CD4-positive, alpha-beta T cell (primary cell): ENCODE measurements at regions not wholly inside any gene's neighbourhood (a gene's known extent, or its start where the extent isn't known, plus 50 kb on each side); places are given as distances from the start of the nearest gene placed in this dataset.

Experiments used
- ATAC-seq: fragments of 200-7000 bp; cut with Tn5 transposase; one replicate; pipeline ENCODE4 v1.10.0; 2022; ENCODE audit warnings: mild to moderate bottlenecking; ENCODE audit not compliant: poor library complexity
- CTCF ChIA-PET: fragments of 350-600 bp; sonication (Branson Sonifier 250); formaldehyde crosslinking; loops from one replicate; lab custom pipeline; 2021; ENCODE audit warnings: antibody characterized with exemption, inconsistent platforms; lab: Charles Lee
- POLR2A ChIA-PET: fragments of 350-600 bp; sonication (Branson Sonifier 250); formaldehyde crosslinking; loops from one replicate; lab custom pipeline; 2021; ENCODE audit warnings: antibody characterized with exemption, inconsistent platforms; lab: Charles Lee
- DNase-seq, 14 experiments: peaks; one replicate each; pipeline ENCODE4 v3.0.0-alpha.2; 2013 to 2020; ENCODE audit warnings: mixed read lengths in 2 of 14
- H3K27ac ChIP-seq, 2 donors: one replicate each; pipeline versions ENCODE4 v1.5.1 to v1.7.0; 2013; ENCODE audit warnings: low read length in 2 of 2, low read depth in 1 of 2, mild to moderate bottlenecking in 1 of 2
- H3K27me3 ChIP-seq, 2 experiments: 1 replicate in 1 of 2; 2 replicates in 1 of 2; pipeline versions ENCODE4 v1.6.1 to v1.7.0; 2013; ENCODE audit warnings: low read length in 2 of 2, control low read depth in 1 of 2, mild to moderate bottlenecking in 1 of 2, moderate library complexity in 1 of 2; ENCODE audit not compliant: insufficient read depth in 2 of 2, control insufficient read depth in 1 of 2
- H3K36me3 ChIP-seq: one replicate; pipeline ENCODE4 v1.6.1; 2013; ENCODE audit warnings: low read length, control low read depth; ENCODE audit not compliant: insufficient read depth
- H3K4me1 ChIP-seq: one replicate; pipeline ENCODE4 v1.6.1; 2013; ENCODE audit warnings: low read length, control low read depth; ENCODE audit not compliant: insufficient read depth
- H3K4me3 ChIP-seq: one replicate; pipeline ENCODE4 v1.5.1; 2013; ENCODE audit warnings: mild to moderate bottlenecking, low read length, moderate library complexity
- H3K9me3 ChIP-seq, 2 experiments: 1 replicate in 1 of 2; 2 replicates in 1 of 2; pipeline versions ENCODE4 v1.6.1 to v1.7.0; 2013; ENCODE audit warnings: low read length in 2 of 2, mild to moderate bottlenecking in 2 of 2, control low read depth in 1 of 2, moderate library complexity in 1 of 2; ENCODE audit not compliant: control insufficient read depth in 1 of 2, insufficient read depth in 1 of 2
- H3K27ac Mint-ChIP-seq: one replicate; pipeline ENCODE4 v1.8.0; 2020; ENCODE audit warnings: mixed read lengths
- H3K27me3 Mint-ChIP-seq: one replicate; pipeline ENCODE4 v1.8.0; 2021; ENCODE audit warnings: mixed read lengths
- H3K36me3 Mint-ChIP-seq: one replicate; pipeline ENCODE4 v1.8.0; 2021; ENCODE audit warnings: low read depth, mixed read lengths
- H3K4me1 Mint-ChIP-seq: one replicate; pipeline ENCODE4 v1.8.0; 2021; ENCODE audit warnings: low read depth, mixed read lengths
- H3K4me3 Mint-ChIP-seq: one replicate; pipeline ENCODE4 v1.8.0; 2020; ENCODE audit warnings: mild to moderate bottlenecking, mixed read lengths
- H3K9me3 Mint-ChIP-seq: one replicate; pipeline ENCODE4 v1.8.0; 2020; ENCODE audit warnings: mixed read lengths
- CTCF ChIP-seq: fragments of 200-600 bp; IDR thresholded peaks from one replicate; pipeline ENCODE4 v1.8.0; 2022; ENCODE audit warnings: antibody characterized with exemption, mild to moderate bottlenecking
- intact Hi-C, 2 experiments: fragments of 100-400 bp; cut with DNase I in 1 of 2; cut with micrococcal nuclease in 1 of 2; formaldehyde crosslinking; loops; one replicate each; pipeline versions ENCODE4 v1.15.1 to v1.9.0; 2023 to 2025; cut with DNase I, micrococcal nuclease

DNA sequence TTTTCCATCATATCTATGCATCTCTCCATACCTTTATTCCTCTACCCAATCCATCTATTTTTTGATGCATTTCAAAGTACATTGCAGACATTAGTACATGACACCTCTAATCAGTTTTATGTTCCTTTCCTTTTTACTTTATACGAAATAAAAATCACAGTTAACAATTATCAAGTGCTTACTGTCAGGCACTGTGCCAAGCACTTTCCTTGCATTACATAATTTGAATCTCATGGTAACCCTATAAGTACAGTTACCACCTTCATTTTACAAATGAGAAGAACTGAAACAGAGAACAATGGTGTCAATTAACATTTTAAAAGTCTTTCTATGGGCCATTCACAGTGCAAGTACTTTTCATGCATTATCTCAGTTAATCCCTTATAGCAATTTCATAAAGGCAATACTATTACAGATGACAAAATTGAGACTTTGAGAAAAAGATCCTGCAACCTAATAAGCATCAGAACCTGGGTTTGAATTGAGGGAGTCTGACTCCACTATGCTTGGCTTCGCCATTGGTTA lies 544.4 kb upstream of the TNP1 start:
- Mint-ChIP-seq H3K27me3 (no peaks in the 10 kb centered on the region), H3K4me1 (peaks cover 16% of the 10 kb centered on the region), H3K9me3 (no peaks in the 10 kb centered on the region), H3K36me3 (no peaks in the 10 kb centered on the region), H3K4me3 (no peak overlapping the region), H3K27ac (no peak overlapping the region)
- ChIA-PET POLR2A (no interaction called here), CTCF (no interaction called here)
- ATAC-seq (no peak), DNase-seq (no peak)
- Histone ChIP-seq H3K4me3 (no peak overlapping the region), H3K27ac (no peak overlapping the region), H3K27me3 (no peaks in the 10 kb centered on the region), H3K4me1 (no peaks in the 10 kb centered on the region), H3K9me3 (no peaks in the 10 kb centered on the region), H3K36me3 (no peaks in the 10 kb centered on the region)
- intact Hi-C loops = no loop called here
- TF ChIP-seq CTCF = no peak

DNA sequence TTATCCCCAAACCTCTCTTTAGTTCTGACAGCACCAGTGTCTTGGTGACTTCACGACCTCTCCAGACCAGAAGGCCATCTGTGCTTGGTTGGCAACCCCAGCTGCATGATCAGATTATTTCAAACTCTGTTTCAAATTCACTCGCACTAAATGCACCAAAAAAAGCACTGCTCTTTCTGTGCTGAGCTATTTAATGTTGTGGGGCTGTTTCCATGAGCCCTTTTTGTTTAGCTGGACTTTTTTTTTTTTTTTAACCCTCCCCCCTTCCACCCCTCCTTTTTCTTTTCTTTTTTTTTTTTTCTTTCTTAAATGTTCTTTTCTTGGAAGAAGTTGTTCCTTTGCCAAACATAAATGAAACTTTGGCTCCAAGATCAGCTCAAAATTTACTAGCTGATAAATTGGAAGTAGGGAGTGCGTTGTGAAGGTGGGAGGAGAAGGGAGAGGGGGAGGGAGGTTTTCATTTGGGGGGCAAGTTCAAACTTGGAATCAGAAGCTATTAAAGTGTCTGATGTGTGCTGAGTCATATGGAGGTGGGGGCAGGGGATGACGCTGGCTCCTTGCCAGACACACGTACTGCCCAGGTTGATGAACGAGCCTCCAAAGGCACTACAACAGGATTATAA lies 543.0 kb upstream of the TNP1 start:
- POLR2A ChIA-PET = no interaction called here
- no peaks in the 10 kb centered on the region for H3K9me3 Mint-ChIP-seq
- no peak overlapping the region for H3K27ac ChIP-seq
- peaks cover 9% of the 10 kb centered on the region for H3K4me1 ChIP-seq
- TF ChIP-seq CTCF = no peak
- peaks cover 0 to 5% of the 10 kb centered on the region in 2 experiments for H3K9me3 ChIP-seq
- CTCF ChIA-PET = no interaction called here
- intact Hi-C loops = no loop called here
- H3K4me3 Mint-ChIP-seq = no peak overlapping the region
- no peak overlapping the region for H3K27ac Mint-ChIP-seq
- DNase-seq (no peak), ATAC-seq (no peak)
- H3K27me3 ChIP-seq = no peaks in the 10 kb centered on the region
- no peak overlapping the region for H3K4me3 ChIP-seq
- H3K36me3 Mint-ChIP-seq = no peaks in the 10 kb centered on the region
- H3K4me1 Mint-ChIP-seq = peaks cover 30% of the 10 kb centered on the region
- H3K27me3 Mint-ChIP-seq = no peaks in the 10 kb centered on the region
- H3K36me3 ChIP-seq = no peaks in the 10 kb centered on the region

DNA sequence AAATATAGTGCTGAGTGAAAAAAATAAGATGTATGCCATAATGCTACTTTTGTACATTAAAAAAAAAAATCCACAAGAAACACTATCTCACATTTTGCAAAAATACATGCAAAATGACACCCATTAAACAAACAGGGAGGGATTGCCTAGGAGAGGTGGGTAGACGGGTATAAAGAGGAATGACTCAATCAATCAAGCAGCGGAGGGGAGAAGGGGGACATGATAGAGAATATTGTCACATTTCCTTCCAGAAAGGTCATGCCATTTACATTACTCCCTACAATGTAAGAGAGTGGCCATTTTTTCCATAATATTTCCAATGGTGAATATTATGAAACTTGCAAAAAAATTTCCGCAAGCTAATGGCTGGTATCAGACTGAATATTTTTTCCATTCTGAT lies 542.3 kb upstream of the TNP1 start:
- Histone ChIP-seq H3K27ac (no peak overlapping the region), H3K9me3 (peaks cover 0 to 5% of the 10 kb centered on the region in 2 experiments), H3K36me3 (no peaks in the 10 kb centered on the region), H3K4me1 (peaks cover 9% of the 10 kb centered on the region), H3K27me3 (no peaks in the 10 kb centered on the region), H3K4me3 (no peak overlapping the region)
- no peaks in the 10 kb centered on the region for H3K27me3 Mint-ChIP-seq
- DNase-seq = no peak
- peaks cover 36% of the 10 kb centered on the region for H3K4me1 Mint-ChIP-seq
- no peak for ATAC-seq
- no peak overlapping the region for H3K4me3 Mint-ChIP-seq
- intact Hi-C loops = no loop called here
- no peaks in the 10 kb centered on the region for H3K9me3 Mint-ChIP-seq
- no peak for TF ChIP-seq CTCF
- CTCF ChIA-PET = no interaction called here
- H3K36me3 Mint-ChIP-seq = no peaks in the 10 kb centered on the region
- H3K27ac Mint-ChIP-seq = no peak overlapping the region
- POLR2A ChIA-PET = no interaction called here
